HUES6 (cell line): ENCODE measurements at regions not wholly inside any gene's neighbourhood (a gene's known extent, or its start where the extent isn't known, plus 50 kb on each side); places are given as distances from the start of the nearest gene placed in this dataset.
A peak's percentile ranks its signal among the peaks of the same experiment; 100 is the strongest.

Source experiments
- H3K27ac ChIP-seq: 2 replicates; pipeline ENCODE4 v1.7.0; 2013; ENCODE audit warnings: low read depth, mild to moderate bottlenecking, low read length, inconsistent platforms
- H3K27me3 ChIP-seq: 2 replicates; pipeline ENCODE4 v1.6.1; 2013; ENCODE audit warnings: low read length; ENCODE audit not compliant: control insufficient read depth, insufficient read depth
- H3K36me3 ChIP-seq: 2 replicates; pipeline ENCODE4 v1.6.1; 2013; ENCODE audit warnings: low read length; ENCODE audit not compliant: control insufficient read depth, insufficient read depth
- H3K4me1 ChIP-seq: 2 replicates; pipeline ENCODE4 v1.6.1; 2013; ENCODE audit warnings: low read length; ENCODE audit not compliant: control insufficient read depth, insufficient read depth
- H3K4me3 ChIP-seq: 2 replicates; pipeline ENCODE4 v1.5.1; 2013; ENCODE audit warnings: low read depth, low read length
- H3K9ac ChIP-seq: one replicate; pipeline ENCODE4 v1.6.1; 2013; ENCODE audit warnings: mild to moderate bottlenecking, low read length
- H3K9me3 ChIP-seq: 2 replicates; pipeline ENCODE4 v1.6.1; 2013; ENCODE audit warnings: low read depth, low read length; ENCODE audit not compliant: control insufficient read depth, insufficient read depth

GRCh38 chr12:22893878-22894277 lies 268.9 kb downstream of the ETNK1 start:
- H3K27me3 ChIP-seq = no peaks in the 10 kb centered on the region
- H3K4me3 ChIP-seq = no peak overlapping the region
- H3K4me1 ChIP-seq = no peaks in the 10 kb centered on the region

GRCh38 chr12:22899184-22899583 lies 274.2 kb downstream of the ETNK1 start:
- Histone ChIP-seq H3K36me3 (no peaks in the 10 kb centered on the region), H3K9me3 (0 out of 2 replicates have a peak, but pooled peaks cover 4% of the 10 kb centered on the region), H3K4me1 (peaks cover 13% of the 10 kb centered on the region; the same call in 1 of the 2 replicates), H3K4me3 (no peak overlapping the region), H3K9ac (no peak overlapping the region), H3K27me3 (no peaks in the 10 kb centered on the region), H3K27ac (no peak overlapping the region)

More at GRCh38 chr12:22893878-22894277, 268.9 kb downstream of the ETNK1 start:
- Histone ChIP-seq H3K27ac (no peak overlapping the region), H3K36me3 (no peaks in the 10 kb centered on the region), H3K9me3 (no peaks in the 10 kb centered on the region), H3K9ac (no peak overlapping the region)

- peaks cover 13% of the 10 kb centered on the region; the same call in 1 of the 2 replicates for H3K4me1 ChIP-seq
- no peak overlapping the region for H3K27ac ChIP-seq
- 0 out of 2 replicates have a peak, but pooled peaks cover 4% of the 10 kb centered on the region for H3K9me3 ChIP-seq
- no peaks in the 10 kb centered on the region for H3K36me3 ChIP-seq
- no peak overlapping the region for H3K9ac ChIP-seq
- H3K27me3 ChIP-seq = no peaks in the 10 kb centered on the region
- no peak overlapping the region for H3K4me3 ChIP-seq
Measured at GRCh38 chr12:22900401-22900800, 275.4 kb downstream of the ETNK1 start.

GRCh38 chr12:22904485-22904884 lies 279.5 kb downstream of the ETNK1 start:
- Histone ChIP-seq H3K36me3 (no peaks in the 10 kb centered on the region), H3K27me3 (no peaks in the 10 kb centered on the region), H3K4me1 (peaks cover 13% of the 10 kb centered on the region; the same call in 1 of the 2 replicates), H3K9me3 (0 out of 2 replicates have a peak, but pooled peaks cover 4% of the 10 kb centered on the region), H3K4me3 (no peak overlapping the region), H3K27ac (no peak overlapping the region), H3K9ac (no peak overlapping the region)

- H3K9me3 ChIP-seq = peaks cover 5% of the 10 kb centered on the region; the same call in 1 of the 2 replicates
- no peak overlapping the region for H3K27ac ChIP-seq
- no peak overlapping the region for H3K4me3 ChIP-seq
- no peaks in the 10 kb centered on the region for H3K27me3 ChIP-seq
- H3K36me3 ChIP-seq = no peaks in the 10 kb centered on the region
- peaks cover 3% of the 10 kb centered on the region; the same call in 1 of the 2 replicates for H3K4me1 ChIP-seq
- H3K9ac ChIP-seq = no peak overlapping the region
Measured at GRCh38 chr12:22916241-22916640, 291.3 kb downstream of the ETNK1 start.

GRCh38 chr12:22916815-22917214 lies 291.8 kb downstream of the ETNK1 start:
- Histone ChIP-seq H3K36me3 (no peaks in the 10 kb centered on the region), H3K4me1 (peaks cover 3% of the 10 kb centered on the region; the same call in 1 of the 2 replicates), H3K9me3 (peaks cover 5% of the 10 kb centered on the region; the same call in 1 of the 2 replicates), H3K27ac (no peak overlapping the region), H3K4me3 (no peak overlapping the region), H3K27me3 (no peaks in the 10 kb centered on the region), H3K9ac (no peak overlapping the region)

- no peaks in the 10 kb centered on the region for H3K27me3 ChIP-seq
- no peak overlapping the region for H3K4me3 ChIP-seq
- peaks cover 19% of the 10 kb centered on the region for H3K4me1 ChIP-seq
- no peak overlapping the region for H3K27ac ChIP-seq
- peaks cover 5% of the 10 kb centered on the region; the same call in 1 of the 2 replicates for H3K9me3 ChIP-seq
- H3K36me3 ChIP-seq = no peaks in the 10 kb centered on the region
- H3K9ac ChIP-seq = no peak overlapping the region
Measured at GRCh38 chr12:22919883-22920282, 294.9 kb downstream of the ETNK1 start.

- Histone ChIP-seq H3K9me3 (no peaks in the 10 kb centered on the region), H3K4me1 (peaks cover 28% of the 10 kb centered on the region), H3K36me3 (no peaks in the 10 kb centered on the region), H3K27me3 (no peaks in the 10 kb centered on the region), H3K9ac (no peak overlapping the region), H3K27ac (no peak overlapping the region; the same call in 1 of the 2 replicates), H3K4me3 (no peak overlapping the region)
Measured at GRCh38 chr12:22923768-22924167, 298.8 kb downstream of the ETNK1 start.

- Histone ChIP-seq H3K27ac (peak overlapping the region; percentile 74; the same call in 1 of the 2 replicates), H3K4me3 (no peak overlapping the region), H3K9me3 (no peaks in the 10 kb centered on the region), H3K27me3 (no peaks in the 10 kb centered on the region), H3K36me3 (no peaks in the 10 kb centered on the region), H3K4me1 (peaks cover 28% of the 10 kb centered on the region), H3K9ac (no peak overlapping the region)
Measured at GRCh38 chr12:22924391-22924790, 299.4 kb downstream of the ETNK1 start.

GRCh38 chr12:22925623-22926022 lies 300.7 kb downstream of the ETNK1 start:
- Histone ChIP-seq H3K36me3 (no peaks in the 10 kb centered on the region), H3K9ac (no peak overlapping the region), H3K4me3 (no peak overlapping the region), H3K27me3 (no peaks in the 10 kb centered on the region), H3K27ac (no peak overlapping the region; the same call in 1 of the 2 replicates), H3K9me3 (no peaks in the 10 kb centered on the region), H3K4me1 (peaks cover 28% of the 10 kb centered on the region)

- Histone ChIP-seq H3K9ac (no peak overlapping the region), H3K27me3 (no peaks in the 10 kb centered on the region)
Measured at GRCh38 chr12:22932431-22932830, 307.5 kb downstream of the ETNK1 start.

More at GRCh38 chr12:22932431-22932830, 307.5 kb downstream of the ETNK1 start:
- Histone ChIP-seq H3K9me3 (no peaks in the 10 kb centered on the region), H3K4me1 (peaks cover 4% of the 10 kb centered on the region; the same call in 1 of the 2 replicates), H3K4me3 (no peak overlapping the region), H3K36me3 (no peaks in the 10 kb centered on the region), H3K27ac (no peak overlapping the region)
